ENCODE measurements at regions not wholly inside any gene's neighbourhood (a gene's known extent, or its start where the extent isn't known, plus 50 kb on each side); places are given as distances from the start of the nearest gene placed in this dataset.
"Not testable (repeated sequence)": the region's sequence is repeated elsewhere in the genome, so short reads cannot be mapped to it uniquely, and the experiment has no call there.

GRCh38 chr17:45554479-45554878, 64.0 kb upstream of the PLEKHM1 start:
- DNase-seq: not testable (repeated sequence)

- DNase-seq: not testable (repeated sequence)
These were observed 68.3 kb upstream of the PLEKHM1 start for GRCh38 chr17:45558821-45559220.

GRCh38 chr17:45562868-45563267, 72.3 kb upstream of the PLEKHM1 start:
- not testable (repeated sequence) for DNase-seq

DNA sequence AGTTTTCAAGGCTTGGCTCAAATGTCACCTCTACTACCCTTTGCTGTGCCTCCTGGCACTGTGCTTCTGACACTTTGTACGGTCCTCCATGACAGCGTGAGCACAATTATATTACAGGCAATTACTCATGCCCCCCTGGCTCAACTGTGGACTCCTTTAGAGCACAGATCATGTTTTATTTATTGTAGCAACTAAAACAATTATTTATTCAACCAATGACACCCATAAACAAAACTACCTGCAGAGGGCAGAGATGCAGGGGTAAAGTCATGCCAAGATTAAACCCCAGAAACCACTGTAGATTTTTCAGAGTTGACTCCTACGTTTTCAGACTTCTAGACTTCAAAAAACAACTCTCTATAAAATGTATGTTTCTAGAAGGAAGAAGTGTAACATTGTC, 72.8 kb upstream of the PLEKHM1 start:
- DNase-seq: not testable (repeated sequence)

GRCh38 chr17:45568275-45568674, 77.8 kb upstream of the PLEKHM1 start:
- DNase-seq: not testable (repeated sequence)

GRCh38 chr17:45573326-45573725, 82.8 kb upstream of the PLEKHM1 start:
- not testable (repeated sequence) for DNase-seq

- no peak for DNase-seq
These were observed 83.6 kb upstream of the PLEKHM1 start for GRCh38 chr17:45573924-45574770.

DNA sequence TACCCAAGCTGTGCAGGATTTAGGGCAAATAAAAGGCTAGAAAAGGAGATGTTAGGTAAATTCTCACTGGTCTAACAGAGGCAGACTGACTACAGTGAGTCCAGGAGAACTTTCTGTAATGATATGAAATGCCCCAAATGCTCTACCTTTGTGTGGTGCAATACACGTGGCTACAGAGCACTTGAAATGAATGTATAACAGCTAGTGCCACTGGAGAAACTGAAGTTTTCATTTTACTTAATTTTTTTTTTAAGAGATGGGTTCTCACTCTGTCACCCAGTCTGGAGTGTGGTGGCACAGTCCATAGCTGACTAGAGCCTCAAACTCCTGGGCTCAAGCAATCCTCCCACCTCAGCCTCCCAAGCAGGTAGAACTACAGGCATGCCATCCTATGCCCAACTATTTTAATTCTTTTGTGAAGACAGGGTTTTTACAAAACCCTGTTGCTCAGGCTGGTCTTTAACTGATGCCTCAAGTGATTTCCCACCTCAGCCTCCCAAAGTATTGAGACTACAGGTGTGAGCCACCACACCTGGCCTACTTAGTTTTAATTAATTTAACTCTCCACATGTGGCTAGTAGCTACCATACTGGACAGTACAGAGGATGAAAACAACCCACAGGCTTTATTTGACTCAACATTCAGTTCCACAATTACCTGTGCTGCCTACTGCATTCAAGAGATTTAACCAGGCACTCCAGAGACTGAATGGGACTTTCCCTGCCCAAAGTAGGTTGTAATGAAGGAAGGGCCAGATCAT, 84.8 kb upstream of the PLEKHM1 start:
- DNase-seq: no peak

DNA sequence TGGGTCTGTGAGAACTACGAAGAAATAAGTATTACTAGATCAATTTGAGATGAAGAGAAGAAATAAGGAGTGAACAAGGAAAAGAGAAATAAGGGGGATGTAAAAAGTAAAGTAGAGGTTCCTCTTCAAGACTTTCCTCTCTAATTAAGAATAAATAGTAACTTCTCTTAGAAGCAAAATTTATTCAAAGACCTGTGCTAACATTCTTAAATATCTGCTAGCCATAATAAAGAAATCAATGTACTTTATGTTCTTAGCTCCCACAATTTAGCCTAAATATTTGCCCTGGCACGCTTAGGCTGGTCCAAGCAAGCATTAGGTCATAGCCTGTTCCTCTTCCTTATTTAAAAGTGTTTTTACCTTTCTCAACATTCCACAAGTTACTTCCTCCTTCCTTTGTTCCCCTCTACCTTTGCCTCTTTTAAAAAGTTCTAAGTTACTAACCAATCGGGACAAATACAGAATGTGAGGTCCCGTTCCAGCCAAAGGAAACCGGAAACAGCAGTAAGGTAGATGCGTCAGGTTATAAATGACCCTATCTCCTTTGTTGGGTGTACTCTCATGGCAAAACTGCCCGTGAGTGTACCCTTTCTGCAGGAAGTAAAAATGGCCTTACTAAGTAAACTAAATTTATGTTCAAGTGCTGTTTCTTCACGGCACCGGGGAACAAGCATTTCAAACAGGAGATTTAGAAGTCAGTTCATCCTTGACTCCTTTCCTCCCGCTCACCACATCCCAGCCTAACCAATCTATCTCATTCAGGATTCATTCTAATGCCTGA, 86.2 kb upstream of the PLEKHM1 start:
- not testable (repeated sequence) for DNase-seq

DNA sequence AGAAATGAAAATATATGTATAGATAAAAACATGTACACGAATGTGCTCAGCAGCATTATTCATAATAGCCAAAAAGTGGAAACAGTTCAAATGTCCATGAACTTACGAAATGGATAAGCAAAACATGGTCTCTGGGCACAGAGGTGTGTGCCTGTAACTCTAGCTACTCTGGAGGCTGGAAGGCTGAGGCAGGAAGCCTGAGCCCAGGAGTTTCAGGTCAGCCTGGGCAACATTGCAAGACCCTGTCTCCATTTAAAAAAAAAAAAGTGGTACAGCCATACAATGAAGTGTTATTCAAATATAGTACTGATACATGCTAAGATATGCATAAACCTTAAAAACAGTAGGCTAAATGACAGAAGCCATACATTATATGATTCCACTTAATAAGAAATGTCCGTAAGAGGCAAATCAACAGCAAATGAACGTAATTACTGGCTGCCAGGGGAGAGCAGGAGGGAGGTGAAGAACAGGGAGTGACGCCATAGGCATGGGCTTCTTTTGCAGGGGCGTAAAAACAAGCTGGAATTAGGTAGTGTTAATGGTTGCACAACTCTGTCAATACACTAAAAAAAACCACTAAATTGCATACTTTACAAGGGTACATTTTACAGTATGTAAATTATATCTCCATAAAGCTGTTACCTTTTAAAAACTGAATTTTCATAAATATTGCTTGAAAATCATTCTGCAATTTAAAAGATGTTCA, 87.2 kb upstream of the PLEKHM1 start:
- no peak for DNase-seq

DNA sequence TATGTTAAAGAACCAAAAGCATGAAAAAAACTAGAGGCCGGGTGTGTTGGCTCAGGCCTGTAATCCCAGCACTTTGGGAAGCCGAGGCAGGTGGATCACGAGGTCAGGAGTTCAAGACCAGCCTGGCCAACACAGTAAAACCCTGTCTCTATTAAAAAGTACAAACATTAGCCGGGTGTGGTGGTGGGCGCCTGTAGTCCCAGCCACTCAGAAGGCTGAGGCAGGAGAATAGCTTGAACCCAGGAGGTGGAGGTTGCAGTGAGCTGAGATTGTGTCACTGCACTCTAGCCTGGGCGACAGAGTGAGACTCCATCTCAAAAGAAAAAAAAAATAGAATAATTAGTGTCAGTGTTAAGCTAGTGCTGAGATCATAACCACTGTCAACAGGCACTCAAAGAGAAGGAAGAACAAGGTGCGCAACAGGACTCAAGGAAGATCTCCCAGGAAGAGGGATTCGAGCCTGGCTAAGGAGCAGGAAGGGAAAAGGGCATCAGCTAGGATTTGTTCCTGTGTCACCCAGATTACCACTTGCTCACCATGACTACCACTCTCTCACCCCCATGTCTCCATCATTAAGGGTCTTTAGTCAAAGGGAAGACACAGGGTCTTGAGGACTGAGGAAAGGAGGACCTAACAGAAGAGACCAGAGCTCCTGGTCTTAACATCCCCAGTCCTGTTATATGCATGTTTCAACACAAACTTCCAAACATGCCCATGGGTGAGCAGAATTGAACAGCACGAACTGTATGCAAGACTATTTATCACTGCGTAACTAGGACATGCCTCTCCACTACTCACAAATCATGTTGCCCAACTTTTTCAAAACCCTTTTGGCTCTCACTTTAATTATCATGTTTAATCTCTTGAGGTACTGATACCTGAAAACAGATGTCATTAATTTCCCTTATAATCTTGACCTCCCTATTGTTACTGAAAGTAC, 88.3 kb upstream of the PLEKHM1 start:
- DNase-seq: no peak

DNA sequence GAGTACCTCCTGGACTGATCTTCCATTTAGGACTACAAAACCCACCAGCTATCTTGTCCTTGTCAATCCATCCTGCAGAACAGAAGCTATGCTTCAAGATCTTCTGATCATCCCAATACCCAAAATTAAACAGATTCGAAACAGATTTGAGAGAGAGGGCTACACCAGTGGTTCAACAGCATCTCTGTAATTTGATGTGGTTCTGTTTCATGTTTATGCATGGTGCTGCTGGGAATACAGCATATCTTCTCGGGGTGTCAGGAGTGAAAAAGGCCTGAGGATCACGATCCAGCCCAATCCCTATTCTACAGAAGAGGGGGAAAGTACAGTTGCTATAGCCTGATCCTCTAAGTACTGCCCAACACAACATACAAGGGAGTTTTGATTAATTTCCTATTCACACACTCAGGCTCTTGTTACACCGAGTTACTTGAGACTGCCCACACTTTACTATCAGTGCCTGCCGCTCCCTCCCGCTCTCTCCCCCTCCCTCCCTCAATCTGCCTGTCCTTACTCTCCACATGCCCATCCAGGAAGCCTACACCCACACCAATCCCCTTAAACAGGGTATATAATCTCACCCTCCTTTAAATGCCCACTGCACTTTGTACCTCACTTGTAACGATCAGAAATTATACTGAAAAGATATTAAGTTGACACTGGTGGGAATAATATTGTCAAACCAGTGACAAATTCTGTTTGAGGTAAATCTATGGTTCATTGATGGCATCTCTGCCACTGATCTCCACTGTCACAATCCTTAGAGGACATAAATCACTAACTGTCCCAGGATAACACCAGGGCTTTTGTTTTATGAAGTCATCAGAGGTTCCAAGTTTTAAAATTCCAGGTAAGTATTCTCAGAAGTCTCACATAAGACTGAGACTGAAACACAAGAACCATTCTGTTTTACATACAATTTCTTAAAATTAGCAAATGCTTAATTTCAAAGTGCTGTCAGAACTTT, 89.3 kb upstream of the PLEKHM1 start:
- no peak for DNase-seq

GRCh38 chr17:45580924-45581323, 90.4 kb upstream of the PLEKHM1 start:
- no peak for DNase-seq

DNA sequence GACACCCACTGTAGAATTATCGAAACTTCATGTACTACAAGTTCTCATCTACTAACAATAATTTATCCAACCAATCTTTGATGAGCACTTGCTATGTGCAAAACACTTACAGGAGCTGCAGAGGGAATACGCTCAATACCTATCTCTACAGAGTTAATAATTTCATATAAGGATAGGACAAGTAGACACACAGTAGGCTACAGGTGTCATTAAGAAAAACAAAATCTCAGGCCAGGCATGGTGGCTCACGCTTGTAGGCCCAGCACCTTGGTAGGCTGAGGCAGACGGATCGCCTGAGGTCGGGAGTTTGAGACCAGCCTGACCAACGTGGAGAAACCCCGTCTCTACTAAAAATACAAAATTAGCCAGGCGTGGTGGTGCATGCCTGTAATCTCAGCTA, 91.3 kb upstream of the PLEKHM1 start:
- no peak for DNase-seq

GRCh38 chr17:45584092-45585036, 93.8 kb upstream of the PLEKHM1 start:
- DNase-seq: peak; percentile 79

GRCh38 chr17:45585037-45585733, 94.7 kb upstream of the PLEKHM1 start:
- DNase-seq: peak; percentile 81

DNA sequence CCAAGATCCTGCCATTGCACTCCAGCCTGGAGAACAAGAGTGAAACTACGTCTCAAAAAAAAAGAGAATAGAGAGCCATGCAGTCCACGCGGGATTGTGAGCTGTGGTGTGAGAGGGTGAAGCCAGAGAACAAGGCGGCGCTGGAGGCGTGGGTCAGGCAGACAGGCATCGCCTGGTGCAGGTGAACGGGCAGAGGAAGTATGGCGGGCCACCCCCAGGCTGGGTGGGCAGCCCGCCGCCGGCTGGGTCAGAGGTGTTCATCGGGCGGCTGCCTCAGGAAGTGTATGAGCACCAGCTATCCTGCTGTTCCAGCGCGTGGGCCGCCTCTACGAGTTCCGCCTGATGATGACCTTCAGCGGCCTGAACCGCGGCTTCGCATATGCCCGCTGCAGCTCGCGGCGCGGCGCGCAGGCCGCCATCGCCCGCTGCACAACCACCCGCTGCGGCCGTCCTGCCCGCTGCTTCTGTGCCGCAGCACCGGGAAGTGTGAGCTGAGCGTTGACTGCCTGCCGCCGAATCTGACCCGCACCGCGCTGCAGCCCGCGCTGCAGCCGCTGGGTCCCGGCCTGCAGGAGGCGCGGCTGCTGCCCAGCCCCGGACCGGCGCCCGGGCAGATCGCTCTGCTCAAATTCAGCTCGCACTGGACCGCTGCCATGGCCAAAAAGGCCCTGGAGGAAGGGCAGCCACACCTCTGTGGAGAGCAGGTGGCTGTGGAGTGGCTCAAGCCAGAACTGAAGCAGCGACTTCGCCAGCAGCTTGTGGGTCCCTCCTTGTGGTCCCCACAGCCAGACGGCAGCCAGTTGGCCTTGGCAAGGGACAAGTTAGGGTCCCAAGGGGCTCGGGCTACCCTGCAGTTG, 95.5 kb upstream of the PLEKHM1 start:
- DNase-seq: peak; percentile 24

DNA sequence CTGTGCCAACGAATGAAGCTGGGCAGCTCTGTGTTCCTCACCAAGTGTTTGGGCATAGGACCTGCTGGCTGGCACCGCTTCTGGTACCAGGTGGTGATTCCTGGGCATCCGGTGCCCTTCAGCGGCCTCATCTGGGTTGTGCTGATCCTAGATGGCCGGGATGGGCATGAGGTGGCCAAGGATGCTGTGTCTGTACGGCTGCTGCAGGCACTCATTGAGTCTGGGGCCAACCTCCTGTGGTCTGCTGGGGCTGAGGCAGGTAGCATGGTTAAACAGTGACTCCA, 96.1 kb upstream of the PLEKHM1 start:
- DNase-seq: not testable (repeated sequence)

Data from CD4-positive, alpha-beta T cell treated with Interleukin-4 for 4 hours (primary cell).